ENCODE measurements at regions not wholly inside any gene's neighbourhood (a gene's known extent, or its start where the extent isn't known, plus 50 kb on each side); places are given as distances from the start of the nearest gene placed in this dataset.

- in situ Hi-C loops (cut with HindIII; ENCODE audit: low pct_unique_long_range_greater_than_20kb, low sequenced_read_pairs) = no loop called here
- DNase-seq (ENCODE audit: low read depth) = no peak
These were observed 170.8 kb downstream of the CSNK2A3 start for GRCh38 chr11:11182261-11182660.

GRCh38 chr11:11178671-11179638 is 174.1 kb downstream of the CSNK2A3 start:
- in situ Hi-C loops (cut with HindIII; ENCODE audit: low pct_unique_long_range_greater_than_20kb, low sequenced_read_pairs) = no loop called here
- DNase-seq (ENCODE audit: low read depth) = peak; percentile 82

GRCh38 chr11:11177156-11177808 is 175.8 kb downstream of the CSNK2A3 start:
- in situ Hi-C loops (cut with HindIII; ENCODE audit: low pct_unique_long_range_greater_than_20kb, low sequenced_read_pairs) = no loop called here
- DNase-seq (ENCODE audit: low read depth) = no peak

- in situ Hi-C loops (cut with HindIII; ENCODE audit: low pct_unique_long_range_greater_than_20kb, low sequenced_read_pairs) = no loop called here
- no peak for DNase-seq (ENCODE audit: low read depth)
These were observed 179.6 kb downstream of the CSNK2A3 start for GRCh38 chr11:11173316-11174025.

GRCh38 chr11:11171854-11172253 is 181.2 kb downstream of the CSNK2A3 start:
- no peak for DNase-seq (ENCODE audit: low read depth)
- in situ Hi-C loops (cut with HindIII; ENCODE audit: low pct_unique_long_range_greater_than_20kb, low sequenced_read_pairs) = no loop called here

- in situ Hi-C loops (cut with HindIII; ENCODE audit: low pct_unique_long_range_greater_than_20kb, low sequenced_read_pairs) = no loop called here
- DNase-seq (ENCODE audit: low read depth) = no peak
These were observed 181.8 kb downstream of the CSNK2A3 start for GRCh38 chr11:11171285-11171684.

GRCh38 chr11:11170352-11171084 is 182.5 kb downstream of the CSNK2A3 start:
- no peak for DNase-seq (ENCODE audit: low read depth)
- in situ Hi-C loops (cut with HindIII; ENCODE audit: low pct_unique_long_range_greater_than_20kb, low sequenced_read_pairs) = no loop called here

- in situ Hi-C loops (cut with HindIII; ENCODE audit: low pct_unique_long_range_greater_than_20kb, low sequenced_read_pairs) = no loop called here
- no peak for DNase-seq (ENCODE audit: low read depth)
These were observed 183.2 kb downstream of the CSNK2A3 start for GRCh38 chr11:11169715-11170351.

GRCh38 chr11:11167806-11168205 is 185.2 kb downstream of the CSNK2A3 start:
- DNase-seq (ENCODE audit: low read depth) = no peak
- in situ Hi-C loops (cut with HindIII; ENCODE audit: low pct_unique_long_range_greater_than_20kb, low sequenced_read_pairs) = no loop called here

- DNase-seq (ENCODE audit: low read depth) = no peak
- in situ Hi-C loops (cut with HindIII; ENCODE audit: low pct_unique_long_range_greater_than_20kb, low sequenced_read_pairs) = no loop called here
These were observed 188.7 kb downstream of the CSNK2A3 start for GRCh38 chr11:11164334-11164690.

- DNase-seq (ENCODE audit: low read depth) = no peak
- in situ Hi-C loops (cut with HindIII; ENCODE audit: low pct_unique_long_range_greater_than_20kb, low sequenced_read_pairs) = no loop called here
These were observed 189.2 kb downstream of the CSNK2A3 start for GRCh38 chr11:11163669-11164333.

- DNase-seq (ENCODE audit: low read depth) = no peak
These were observed 189.8 kb downstream of the CSNK2A3 start for GRCh38 chr11:11163236-11163635.

GRCh38 chr11:11157185-11157584 is 195.9 kb downstream of the CSNK2A3 start:
- in situ Hi-C loops (cut with HindIII; ENCODE audit: low pct_unique_long_range_greater_than_20kb, low sequenced_read_pairs) = no loop called here
- DNase-seq (ENCODE audit: low read depth) = no peak

More at GRCh38 chr11:11163236-11163635, 189.8 kb downstream of the CSNK2A3 start:
- in situ Hi-C loops (cut with HindIII; ENCODE audit: low pct_unique_long_range_greater_than_20kb, low sequenced_read_pairs) = no loop called here

- DNase-seq (ENCODE audit: low read depth) = no peak
- in situ Hi-C loops (cut with HindIII; ENCODE audit: low pct_unique_long_range_greater_than_20kb, low sequenced_read_pairs) = no loop called here
These were observed 196.9 kb downstream of the CSNK2A3 start for GRCh38 chr11:11155962-11156815.

- DNase-seq (ENCODE audit: low read depth) = no peak
- in situ Hi-C loops (cut with HindIII; ENCODE audit: low pct_unique_long_range_greater_than_20kb, low sequenced_read_pairs) = no loop called here
These were observed 200.2 kb downstream of the CSNK2A3 start for GRCh38 chr11:11152877-11153276.

GRCh38 chr11:11149671-11150459 is 203.2 kb downstream of the CSNK2A3 start:
- in situ Hi-C loops (cut with HindIII; ENCODE audit: low pct_unique_long_range_greater_than_20kb, low sequenced_read_pairs) = no loop called here
- no peak for DNase-seq (ENCODE audit: low read depth)

Data from Caki2 (cell line).